ENCODE measurements at regions not wholly inside any gene's neighbourhood (a gene's known extent, or its start where the extent isn't known, plus 50 kb on each side); places are given as distances from the start of the nearest gene placed in this dataset.

DNA sequence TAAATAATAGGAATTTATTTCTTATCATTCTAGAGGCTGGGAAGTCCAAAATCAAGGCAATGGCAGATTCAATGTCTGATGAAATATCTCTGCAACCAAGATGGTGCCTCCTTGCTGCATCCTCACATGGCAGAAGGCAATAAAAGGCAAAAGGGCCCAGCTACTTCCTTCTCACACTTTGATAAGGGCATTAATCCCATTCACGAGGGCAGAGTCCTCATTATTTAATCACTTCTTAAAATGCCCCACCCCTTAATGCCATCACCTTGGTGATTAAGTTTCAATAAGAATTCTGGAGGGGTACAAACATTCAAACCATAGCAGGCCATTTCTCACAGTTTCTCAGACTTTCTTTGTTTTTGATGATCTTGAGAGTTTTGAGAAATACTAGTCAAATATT is 145.8 kb upstream of the TSHZ2 start:
- no peaks in the 10 kb centered on the region for H3K27me3 ChIP-seq
- 35 to 79% methylated on average over 1 of the region's 1 CpG for WGBS, 2 donors
- intact Hi-C loops (cut with DNase I), result no loop called here
- DNase-seq, result no peak
- H3K4me1 ChIP-seq, result no peaks in the 10 kb centered on the region
- H3K9me3 ChIP-seq, result peaks cover 0 to 4% (median 1%) of the 10 kb centered on the region in 4 donors
- no peak overlapping the region for H3K4me3 ChIP-seq
- no peaks in the 10 kb centered on the region for H3K36me3 ChIP-seq
- no peak overlapping the region for H3K27ac ChIP-seq
- TF ChIP-seq POLR2AphosphoS5 (IDR thresholded peaks at IDR 0.05) (no peak), POLR2A (IDR thresholded peaks at IDR 0.05) (no peak)

DNA sequence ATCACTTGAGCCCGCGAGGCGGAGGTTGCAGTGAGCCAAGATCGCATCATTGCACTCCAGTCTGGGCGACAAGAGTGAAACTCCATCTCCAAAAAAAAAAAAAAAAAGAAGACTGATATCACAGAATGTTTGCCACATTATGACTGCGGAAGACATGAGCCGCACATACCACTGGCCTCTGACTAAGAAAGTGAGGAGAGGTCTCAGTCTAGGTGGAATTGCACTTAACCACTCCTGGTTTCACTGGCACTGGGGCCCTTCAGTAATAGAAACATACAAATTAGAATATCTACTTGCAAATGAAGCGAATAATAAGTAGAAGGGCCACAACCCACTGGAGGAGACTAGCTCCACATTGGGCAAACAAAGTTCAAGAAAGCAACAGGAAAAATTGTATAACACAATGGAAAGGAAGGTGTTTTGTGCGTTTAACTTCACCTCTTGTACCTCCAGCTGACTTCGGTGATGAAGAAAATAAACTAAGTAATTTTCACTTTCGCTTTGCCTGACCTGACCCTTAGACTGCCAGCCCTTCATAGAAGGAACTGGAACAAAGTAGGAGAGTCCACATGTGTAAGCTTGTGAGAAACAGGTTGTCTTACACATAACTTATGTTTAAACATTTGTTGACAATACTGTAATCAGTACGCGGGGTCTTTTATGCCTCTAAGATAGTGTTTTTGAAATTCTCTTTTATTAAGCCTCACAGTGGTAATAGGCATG is 147.5 kb upstream of the TSHZ2 start:
- intact Hi-C loops (cut with DNase I), result no loop called here
- 82 to 87% methylated on average over 13 of the region's 13 CpGs for WGBS, 2 donors

DNA sequence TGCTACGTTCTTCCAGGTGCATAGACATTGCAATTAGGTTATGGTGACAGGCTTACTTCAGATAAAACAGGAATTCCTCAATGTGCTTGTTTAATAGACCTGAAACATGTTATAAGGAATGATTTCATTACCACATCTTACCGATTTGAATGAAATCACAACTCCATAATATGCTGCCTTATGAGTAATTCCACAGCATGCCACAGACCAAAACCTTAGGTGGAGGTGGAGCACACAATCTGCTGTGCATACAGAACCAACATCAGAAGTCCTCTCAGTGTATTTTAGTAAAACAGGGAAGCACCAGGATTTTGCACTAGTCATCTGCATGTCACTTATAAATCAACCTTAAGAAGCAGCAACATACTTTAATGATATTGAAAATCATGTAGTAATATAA is 148.9 kb upstream of the TSHZ2 start:
- H3K27me3 ChIP-seq, result no peaks in the 10 kb centered on the region
- no peak for DNase-seq
- no peak overlapping the region for H3K4me3 ChIP-seq
- H3K4me1 ChIP-seq, result no peaks in the 10 kb centered on the region
- intact Hi-C loops (cut with DNase I), result no loop called here
- TF ChIP-seq, protein P1, sequence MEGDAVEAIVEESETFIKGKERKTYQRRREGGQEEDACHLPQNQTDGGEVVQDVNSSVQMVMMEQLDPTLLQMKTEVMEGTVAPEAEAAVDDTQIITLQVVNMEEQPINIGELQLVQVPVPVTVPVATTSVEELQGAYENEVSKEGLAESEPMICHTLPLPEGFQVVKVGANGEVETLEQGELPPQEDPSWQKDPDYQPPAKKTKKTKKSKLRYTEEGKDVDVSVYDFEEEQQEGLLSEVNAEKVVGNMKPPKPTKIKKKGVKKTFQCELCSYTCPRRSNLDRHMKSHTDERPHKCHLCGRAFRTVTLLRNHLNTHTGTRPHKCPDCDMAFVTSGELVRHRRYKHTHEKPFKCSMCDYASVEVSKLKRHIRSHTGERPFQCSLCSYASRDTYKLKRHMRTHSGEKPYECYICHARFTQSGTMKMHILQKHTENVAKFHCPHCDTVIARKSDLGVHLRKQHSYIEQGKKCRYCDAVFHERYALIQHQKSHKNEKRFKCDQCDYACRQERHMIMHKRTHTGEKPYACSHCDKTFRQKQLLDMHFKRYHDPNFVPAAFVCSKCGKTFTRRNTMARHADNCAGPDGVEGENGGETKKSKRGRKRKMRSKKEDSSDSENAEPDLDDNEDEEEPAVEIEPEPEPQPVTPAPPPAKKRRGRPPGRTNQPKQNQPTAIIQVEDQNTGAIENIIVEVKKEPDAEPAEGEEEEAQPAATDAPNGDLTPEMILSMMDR (IDR thresholded peaks at IDR 0.05), result no peak
- TF ChIP-seq EP300 (IDR thresholded peaks at IDR 0.05) (no peak), POLR2AphosphoS5 (IDR thresholded peaks at IDR 0.05) (no peak), POLR2A (IDR thresholded peaks at IDR 0.05) (no peak)
- WGBS, 2 donors, result 84 to 90% methylated on average over 2 of the region's 2 CpGs
- no peaks in the 10 kb centered on the region for H3K36me3 ChIP-seq
- no peaks in the 10 kb centered on the region for H3K9me3 ChIP-seq
- H3K27ac ChIP-seq, result no peak overlapping the region

More for the DNA sequence above, 147.5 kb upstream of the TSHZ2 start:
- Histone ChIP-seq H3K27me3 (no peaks in the 10 kb centered on the region), H3K4me1 (no peaks in the 10 kb centered on the region), H3K36me3 (no peaks in the 10 kb centered on the region), H3K4me3 (no peak overlapping the region), H3K9me3 (peaks cover 0 to 2% (median 0%) of the 10 kb centered on the region in 4 donors), H3K27ac (no peak overlapping the region)
- no peak for TF ChIP-seq POLR2AphosphoS5 (IDR thresholded peaks at IDR 0.05)
- TF ChIP-seq, protein P1 (IDR thresholded peaks at IDR 0.05), result no peak
- TF ChIP-seq POLR2A (IDR thresholded peaks at IDR 0.05), result no peak
- no peak for TF ChIP-seq EP300 (IDR thresholded peaks at IDR 0.05)
- DNase-seq, result no peak

DNA sequence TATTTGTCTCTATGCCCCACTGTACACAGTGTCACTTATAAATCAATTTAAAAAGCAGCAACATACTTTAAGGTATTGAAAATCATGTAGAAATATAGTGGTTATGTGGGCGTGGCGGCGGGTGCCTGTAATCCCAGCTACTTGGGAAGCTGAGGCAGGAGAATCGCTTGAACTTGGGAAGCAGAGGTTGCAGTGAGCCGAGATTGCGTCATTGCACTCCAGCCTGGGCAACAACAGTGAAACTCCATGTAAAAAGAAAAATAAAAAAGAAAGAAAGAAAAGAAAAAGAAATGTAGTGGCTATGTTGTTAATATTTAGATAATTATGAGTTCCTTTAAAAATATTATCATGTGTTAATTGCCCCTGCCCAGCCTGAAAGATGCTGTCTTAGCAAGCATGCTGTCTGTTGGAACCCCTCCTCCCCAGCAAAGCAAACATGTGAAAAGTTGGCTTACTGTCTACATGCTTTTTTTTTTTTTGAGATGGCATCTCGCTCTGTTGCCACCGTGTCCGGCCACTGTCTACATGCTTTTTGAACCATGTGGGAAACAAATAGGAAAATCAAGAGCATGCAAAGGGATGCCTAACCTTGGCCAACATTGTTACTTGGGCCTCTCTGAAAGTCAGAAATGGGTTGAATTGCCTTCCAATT is 151.4 kb upstream of the TSHZ2 start:
- Histone ChIP-seq H3K4me1 (no peaks in the 10 kb centered on the region), H3K27me3 (no peaks in the 10 kb centered on the region), H3K4me3 (no peak overlapping the region), H3K36me3 (no peaks in the 10 kb centered on the region), H3K9me3 (no peaks in the 10 kb centered on the region), H3K27ac (no peak overlapping the region)
- DNase-seq, result no peak
- TF ChIP-seq, protein P1 (IDR thresholded peaks at IDR 0.05), result no peak
- TF ChIP-seq POLR2AphosphoS5 (IDR thresholded peaks at IDR 0.05) (no peak), EP300 (IDR thresholded peaks at IDR 0.05) (no peak), POLR2A (IDR thresholded peaks at IDR 0.05) (no peak)
- intact Hi-C loops (cut with DNase I), result no loop called here
- 92 to 95% methylated on average over 9 of the region's 9 CpGs for WGBS, 2 donors

DNA sequence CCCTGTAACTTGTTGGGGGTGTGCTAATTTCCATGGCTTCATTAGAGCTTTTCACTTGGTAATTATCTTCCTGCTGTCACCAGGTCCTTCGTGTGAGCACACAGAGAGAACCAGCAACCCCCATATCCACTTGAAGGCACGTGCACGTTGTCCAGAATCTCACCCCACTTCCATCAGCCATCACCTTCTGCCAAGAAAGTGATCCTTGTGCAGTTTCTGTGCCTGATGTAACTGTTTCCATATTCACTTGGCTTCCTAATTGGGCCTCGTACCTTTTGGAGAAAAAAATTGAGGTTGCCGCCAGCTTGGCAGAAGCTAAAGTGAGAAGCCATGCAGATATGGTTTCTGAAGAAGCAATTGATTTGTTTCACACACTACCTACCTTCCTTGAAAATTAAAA is 153.7 kb upstream of the TSHZ2 start:
- WGBS, 2 donors, result 80 to 88% methylated on average over 5 of the region's 5 CpGs
- intact Hi-C loops (cut with DNase I), result no loop called here
- Histone ChIP-seq H3K36me3 (no peaks in the 10 kb centered on the region), H3K9me3 (no peaks in the 10 kb centered on the region), H3K27ac (no peak overlapping the region), H3K4me3 (no peak overlapping the region), H3K4me1 (no peaks in the 10 kb centered on the region), H3K27me3 (no peaks in the 10 kb centered on the region)
- no peak for DNase-seq
- TF ChIP-seq POLR2AphosphoS5 (IDR thresholded peaks at IDR 0.05) (no peak), EP300 (IDR thresholded peaks at IDR 0.05) (no peak), POLR2A (IDR thresholded peaks at IDR 0.05) (no peak)
- TF ChIP-seq, protein P1 (IDR thresholded peaks at IDR 0.05), result no peak
